ENCODE measurements at regions not wholly inside any gene's neighbourhood (a gene's known extent, or its start where the extent isn't known, plus 50 kb on each side); places are given as distances from the start of the nearest gene placed in this dataset.

- DNase-seq, result no peak
Observed at GRCh38 chr12:125436686-125437085, 371.5 kb downstream of the AACS start.

GRCh38 chr12:125440399-125440798, 375.2 kb downstream of the AACS start:
- DNase-seq, result no peak

- no peak for DNase-seq
Observed at GRCh38 chr12:125443341-125443740, 378.1 kb downstream of the AACS start.

- no peak for DNase-seq
Observed at GRCh38 chr12:125451408-125451807, 386.2 kb downstream of the AACS start.

GRCh38 chr12:125453751-125454150, 388.5 kb downstream of the AACS start:
- DNase-seq, result no peak

GRCh38 chr12:125454291-125454690, 389.1 kb downstream of the AACS start:
- no peak for DNase-seq

- no peak for DNase-seq
Observed at GRCh38 chr12:125454786-125455480, 389.7 kb downstream of the AACS start.

GRCh38 chr12:125455556-125455955, 390.3 kb downstream of the AACS start:
- no peak for DNase-seq

GRCh38 chr12:125458552-125459268, 393.5 kb downstream of the AACS start:
- no peak for DNase-seq

GRCh38 chr12:125461831-125462230, 396.6 kb downstream of the AACS start:
- DNase-seq, result no peak

- DNase-seq, result no peak
Observed at GRCh38 chr12:125463386-125463785, 398.2 kb downstream of the AACS start.

- DNase-seq, result no peak
Observed at GRCh38 chr12:125467363-125467762, 402.1 kb downstream of the AACS start.

- DNase-seq, result no peak
Observed at GRCh38 chr12:125469683-125470082, 404.4 kb downstream of the AACS start.

- DNase-seq, result no peak
Observed at GRCh38 chr12:125470838-125471783, 405.9 kb downstream of the AACS start.

GRCh38 chr12:125473501-125473900, 408.3 kb downstream of the AACS start:
- DNase-seq, result no peak

GRCh38 chr12:125487336-125487735, 422.1 kb downstream of the AACS start:
- DNase-seq, result no peak

- DNase-seq, result no peak
Observed at GRCh38 chr12:125491553-125491952, 426.3 kb downstream of the AACS start.

GRCh38 chr12:125492354-125493270, 427.4 kb downstream of the AACS start:
- DNase-seq, result no peak

- DNase-seq, result no peak
Observed at GRCh38 chr12:125493704-125494308, 428.6 kb downstream of the AACS start.

- no peak for DNase-seq
Observed at GRCh38 chr12:125503128-125503527, 437.9 kb downstream of the AACS start.

- no peak for DNase-seq
Observed at GRCh38 chr12:125509195-125509594, 444.0 kb downstream of the AACS start.

Measured in stimulated activated CD8-positive, alpha-beta memory T cell treated with anti-CD3 and anti-CD28 coated beads, Interleukin-4, amount 100 ng/mL, for 48 hours (primary cell).